Suprapubic skin (tissue), 4 donors: ENCODE measurements at regions not wholly inside any gene's neighbourhood (a gene's known extent, or its start where the extent isn't known, plus 50 kb on each side); places are given as distances from the start of the nearest gene placed in this dataset.

ENCODE experiments used
- DNase-seq, 2 donors: peaks; one replicate each; pipeline ENCODE4 v3.0.0-alpha.2; 2019; ENCODE audit warnings: low spot score in 2 of 2
- H3K27ac ChIP-seq: fragments of 200-600 bp; sonication (generic); one replicate; pipeline ENCODE4 v1.5.1; 2019
- H3K27me3 ChIP-seq: fragments of 200-600 bp; sonication (generic); one replicate; pipeline ENCODE4 v1.5.1; 2019
- H3K36me3 ChIP-seq: fragments of 200-600 bp; sonication (generic); one replicate; pipeline ENCODE4 v1.5.1; 2019
- H3K4me1 ChIP-seq: fragments of 200-600 bp; sonication (generic); one replicate; pipeline ENCODE4 v1.5.1; 2019
- H3K4me3 ChIP-seq: fragments of 200-600 bp; sonication (generic); one replicate; pipeline ENCODE4 v1.5.1; 2019; ENCODE audit warnings: mild to moderate bottlenecking
- H3K9me3 ChIP-seq: fragments of 200-600 bp; sonication (generic); one replicate; pipeline ENCODE4 v1.5.1; 2019
- EP300 ChIP-seq: sonication (generic); formaldehyde crosslinking; IDR thresholded peaks from one replicate; pipeline ENCODE4 v1.6.1; 2017; ENCODE audit warnings: antibody characterized with exemption
- POLR2A ChIP-seq, 2 donors: fragments of 450-650 bp; IDR thresholded peaks; one replicate each; pipeline ENCODE4 v1.6.1; 2017; ENCODE audit warnings: antibody characterized with exemption in 2 of 2, mild to moderate bottlenecking in 2 of 2, moderate library complexity in 2 of 2
- POLR2AphosphoS5 ChIP-seq, 3 donors: sonication (generic); formaldehyde crosslinking; IDR thresholded peaks; one replicate each; pipeline ENCODE4 v1.6.1; 2017; ENCODE audit warnings: antibody characterized with exemption in 3 of 3
- WGBS: methylation state at CpG from one replicate; pipeline ENCODE4 v1.1.5; 2018; 5-methylcytosine and 5-hydroxymethylcytosine counted together
- TF ChIP-seq, protein P1 (sequence below), 2 donors: fragments of 200-600 bp in 1 of 2; fragments of 450-650 bp in 1 of 2; sonication (generic) in 1 of 2; IDR thresholded peaks; one replicate each; pipeline ENCODE4 v1.5.1; 2016 to 2019; ENCODE audit warnings: antibody characterized with exemption in 2 of 2, mild to moderate bottlenecking in 1 of 2, moderate library complexity in 1 of 2

DNA sequence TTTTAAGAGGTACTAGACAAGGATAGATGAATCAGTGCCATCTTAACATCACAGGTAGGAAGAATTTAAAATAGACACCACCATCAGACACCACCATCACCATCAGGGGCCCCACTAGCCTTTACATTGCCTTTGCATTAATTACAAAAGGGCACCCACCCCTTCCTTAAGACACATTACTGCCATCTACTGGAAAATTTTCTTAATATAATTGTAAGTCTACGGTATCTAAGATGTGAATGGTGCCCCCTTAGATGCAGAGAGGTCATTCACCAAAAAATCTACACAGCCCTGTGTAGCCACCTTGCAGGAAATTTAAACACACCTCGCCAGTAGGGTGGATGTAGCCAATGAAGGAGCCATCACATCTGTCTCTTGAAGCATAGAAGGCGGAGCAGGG lies 184.1 kb downstream of the MID1IP1 start:
- no peak for DNase-seq
- no peak overlapping the region for H3K4me3 ChIP-seq
- no peak overlapping the region for H3K27ac ChIP-seq
- WGBS: 75% methylated on average over 3 of the region's 3 CpGs
- no peaks in the 10 kb centered on the region for H3K27me3 ChIP-seq
- H3K9me3 ChIP-seq: no peaks in the 10 kb centered on the region
- TF ChIP-seq, protein P1, sequence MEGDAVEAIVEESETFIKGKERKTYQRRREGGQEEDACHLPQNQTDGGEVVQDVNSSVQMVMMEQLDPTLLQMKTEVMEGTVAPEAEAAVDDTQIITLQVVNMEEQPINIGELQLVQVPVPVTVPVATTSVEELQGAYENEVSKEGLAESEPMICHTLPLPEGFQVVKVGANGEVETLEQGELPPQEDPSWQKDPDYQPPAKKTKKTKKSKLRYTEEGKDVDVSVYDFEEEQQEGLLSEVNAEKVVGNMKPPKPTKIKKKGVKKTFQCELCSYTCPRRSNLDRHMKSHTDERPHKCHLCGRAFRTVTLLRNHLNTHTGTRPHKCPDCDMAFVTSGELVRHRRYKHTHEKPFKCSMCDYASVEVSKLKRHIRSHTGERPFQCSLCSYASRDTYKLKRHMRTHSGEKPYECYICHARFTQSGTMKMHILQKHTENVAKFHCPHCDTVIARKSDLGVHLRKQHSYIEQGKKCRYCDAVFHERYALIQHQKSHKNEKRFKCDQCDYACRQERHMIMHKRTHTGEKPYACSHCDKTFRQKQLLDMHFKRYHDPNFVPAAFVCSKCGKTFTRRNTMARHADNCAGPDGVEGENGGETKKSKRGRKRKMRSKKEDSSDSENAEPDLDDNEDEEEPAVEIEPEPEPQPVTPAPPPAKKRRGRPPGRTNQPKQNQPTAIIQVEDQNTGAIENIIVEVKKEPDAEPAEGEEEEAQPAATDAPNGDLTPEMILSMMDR (IDR thresholded peaks at IDR 0.05): no peak
- TF ChIP-seq EP300 (no peak), POLR2A (IDR thresholded peaks at IDR 0.05) (no peak), POLR2AphosphoS5 (IDR thresholded peaks at IDR 0.05) (no peak)
- no peaks in the 10 kb centered on the region for H3K4me1 ChIP-seq
- no peaks in the 10 kb centered on the region for H3K36me3 ChIP-seq

DNA sequence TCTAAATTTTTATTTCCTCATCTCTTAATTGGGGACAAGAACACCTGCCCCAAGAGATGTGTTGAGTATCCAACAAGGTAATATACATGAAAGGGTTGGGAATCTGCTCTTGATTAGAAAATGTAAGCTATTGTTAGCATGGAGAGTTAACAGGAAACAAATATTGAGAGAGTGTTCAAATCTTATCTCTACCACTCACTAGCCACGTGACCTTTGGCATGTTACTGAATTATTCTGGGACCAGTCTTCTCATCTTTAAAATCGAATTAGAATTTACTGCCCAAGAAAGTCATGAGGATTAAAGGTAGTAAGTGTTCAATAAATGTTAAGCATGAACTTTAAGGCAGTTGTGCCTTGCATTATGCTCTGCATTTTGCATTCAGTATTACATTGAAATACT lies 184.7 kb downstream of the MID1IP1 start:
- no peaks in the 10 kb centered on the region for H3K9me3 ChIP-seq
- no peak for DNase-seq
- TF ChIP-seq POLR2AphosphoS5 (IDR thresholded peaks at IDR 0.05) (no peak), POLR2A (IDR thresholded peaks at IDR 0.05) (no peak)
- no peaks in the 10 kb centered on the region for H3K4me1 ChIP-seq
- H3K27me3 ChIP-seq: no peaks in the 10 kb centered on the region
- no peaks in the 10 kb centered on the region for H3K36me3 ChIP-seq
- 48% methylated on average over 2 of the region's 2 CpGs for WGBS
- no peak overlapping the region for H3K27ac ChIP-seq
- no peak overlapping the region for H3K4me3 ChIP-seq

DNA sequence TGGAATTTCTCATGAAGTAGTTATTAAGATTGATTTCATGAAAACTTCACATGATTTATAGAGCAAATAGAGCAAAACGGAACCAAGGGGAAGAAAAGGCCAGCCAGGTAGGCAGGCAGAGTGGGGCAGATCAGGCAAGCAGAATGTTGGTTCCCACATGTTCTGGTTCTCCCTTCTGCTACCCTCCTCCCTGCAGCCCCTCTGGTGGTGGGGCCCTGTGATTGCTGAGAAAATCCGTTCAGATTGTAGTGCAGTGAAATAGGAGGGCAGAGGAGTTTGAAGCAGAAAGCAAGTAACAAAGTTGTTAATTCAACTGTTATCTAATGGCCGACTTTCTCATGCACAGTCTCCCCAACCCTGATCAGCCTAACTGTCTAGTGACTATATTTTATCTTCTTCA lies 185.3 kb downstream of the MID1IP1 start:
- no peaks in the 10 kb centered on the region for H3K36me3 ChIP-seq
- no peaks in the 10 kb centered on the region for H3K27me3 ChIP-seq
- TF ChIP-seq EP300 (no peak), POLR2AphosphoS5 (IDR thresholded peaks at IDR 0.05) (no peak), POLR2A (IDR thresholded peaks at IDR 0.05) (no peak)
- TF ChIP-seq, protein P1 (IDR thresholded peaks at IDR 0.05): no peak
- 60% methylated on average over 3 of the region's 3 CpGs for WGBS
- H3K27ac ChIP-seq: no peak overlapping the region
- DNase-seq: no peak
- H3K9me3 ChIP-seq: no peaks in the 10 kb centered on the region
- no peak overlapping the region for H3K4me3 ChIP-seq
- H3K4me1 ChIP-seq: no peaks in the 10 kb centered on the region

DNA sequence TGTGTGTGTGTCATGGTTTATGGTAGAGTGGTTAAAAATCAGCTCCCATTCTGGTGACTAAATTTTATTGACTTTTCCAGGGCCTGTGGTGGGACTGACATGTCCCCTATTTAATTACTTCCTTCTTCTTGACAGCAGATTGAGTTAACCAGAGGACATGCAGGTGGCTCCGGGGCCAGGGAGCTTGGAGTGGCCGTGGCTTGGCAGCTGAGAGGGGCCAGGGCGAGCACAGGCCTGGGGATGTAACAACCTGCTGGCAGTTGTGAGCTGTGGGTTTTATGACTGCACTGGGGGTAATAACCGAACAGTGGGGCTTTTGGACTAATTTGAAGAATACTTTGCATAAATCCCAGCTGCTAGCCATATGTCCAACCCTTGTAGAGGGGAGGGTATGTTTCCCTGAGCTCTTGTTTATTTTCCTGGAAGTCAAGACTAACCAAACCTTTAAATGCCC lies 186.0 kb downstream of the MID1IP1 start:
- no peaks in the 10 kb centered on the region for H3K27me3 ChIP-seq
- 49% methylated on average over 4 of the region's 4 CpGs for WGBS
- DNase-seq: no peak

DNA sequence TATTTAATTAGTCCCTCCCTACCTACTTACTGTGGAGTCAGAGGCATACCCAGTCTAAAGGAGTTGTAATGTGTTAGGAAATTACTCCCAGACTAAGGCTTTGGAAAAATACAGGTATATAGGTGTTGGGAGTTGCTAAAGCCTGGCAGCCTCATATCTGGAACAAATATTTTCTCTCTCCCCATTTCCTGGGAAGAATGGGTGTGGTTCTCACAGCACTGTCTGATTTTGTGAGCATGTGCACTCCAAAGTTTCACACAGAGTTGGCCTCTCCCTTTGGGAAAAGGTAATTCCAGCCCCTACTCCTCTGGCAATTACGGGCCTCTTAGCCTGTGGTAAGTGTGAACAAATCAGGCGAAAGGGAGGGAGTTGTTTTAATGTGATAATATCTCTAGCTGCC lies 187.0 kb downstream of the MID1IP1 start:
- WGBS: 81% methylated on average over 2 of the region's 2 CpGs
- Histone ChIP-seq H3K27me3 (no peaks in the 10 kb centered on the region), H3K27ac (no peak overlapping the region), H3K9me3 (no peaks in the 10 kb centered on the region), H3K36me3 (no peaks in the 10 kb centered on the region), H3K4me1 (peaks cover 4% of the 10 kb centered on the region), H3K4me3 (no peak overlapping the region)
- TF ChIP-seq, protein P1 (IDR thresholded peaks at IDR 0.05): no peak
- TF ChIP-seq EP300: no peak
- no peak for TF ChIP-seq POLR2AphosphoS5 (IDR thresholded peaks at IDR 0.05)
- no peak for TF ChIP-seq POLR2A (IDR thresholded peaks at IDR 0.05)
- no peak for DNase-seq

More for the DNA sequence above, 186.0 kb downstream of the MID1IP1 start:
- Histone ChIP-seq H3K27ac (no peak overlapping the region), H3K36me3 (no peaks in the 10 kb centered on the region), H3K9me3 (no peaks in the 10 kb centered on the region), H3K4me3 (no peak overlapping the region), H3K4me1 (peaks cover under 1% of the 10 kb centered on the region)
- no peak for TF ChIP-seq EP300
- TF ChIP-seq, protein P1 (IDR thresholded peaks at IDR 0.05): no peak
- TF ChIP-seq POLR2AphosphoS5 (IDR thresholded peaks at IDR 0.05): no peak
- TF ChIP-seq POLR2A (IDR thresholded peaks at IDR 0.05): no peak

DNA sequence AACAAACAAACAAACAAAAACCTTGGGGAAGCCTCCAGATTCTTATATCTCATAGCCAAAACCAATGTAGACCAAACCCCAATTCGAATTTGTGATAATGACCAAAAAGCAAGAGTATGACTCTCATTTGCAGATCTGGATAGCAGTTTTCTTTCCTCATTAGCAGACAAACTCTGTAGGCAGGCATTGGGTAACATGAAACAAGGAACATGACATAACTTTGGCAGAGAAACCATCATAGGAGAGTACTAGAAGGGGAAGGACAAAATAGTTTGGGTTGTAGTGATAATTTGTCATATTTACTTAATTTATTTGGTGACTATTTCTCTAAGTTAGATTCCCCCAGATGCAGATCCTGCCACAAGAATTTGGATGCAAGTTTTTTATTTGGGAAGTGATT lies 187.8 kb downstream of the MID1IP1 start:
- H3K27ac ChIP-seq: no peak overlapping the region
- 27% methylated on average over 1 of the region's 1 CpG for WGBS

More for the DNA sequence above, 187.8 kb downstream of the MID1IP1 start:
- no peaks in the 10 kb centered on the region for H3K9me3 ChIP-seq
- TF ChIP-seq, protein P1 (IDR thresholded peaks at IDR 0.05): no peak
- TF ChIP-seq EP300: no peak
- TF ChIP-seq POLR2A (IDR thresholded peaks at IDR 0.05): no peak
- TF ChIP-seq POLR2AphosphoS5 (IDR thresholded peaks at IDR 0.05): no peak
- H3K4me3 ChIP-seq: no peak overlapping the region
- no peak for DNase-seq
- no peaks in the 10 kb centered on the region for H3K36me3 ChIP-seq
- H3K4me1 ChIP-seq: peaks cover 4% of the 10 kb centered on the region
- no peaks in the 10 kb centered on the region for H3K27me3 ChIP-seq
